MM.1S (cell line): ENCODE measurements at regions not wholly inside any gene's neighbourhood (a gene's known extent, or its start where the extent isn't known, plus 50 kb on each side); places are given as distances from the start of the nearest gene placed in this dataset.

Experiments used
- EZH2 ChIP-seq: fragments of 300-600 bp; sonication (generic); optimal IDR thresholded peaks from 2 replicates; pipeline ENCODE3; 2017; ENCODE audit warnings: low read depth, mild to moderate bottlenecking, antibody characterized with exemption, low read length, mixed read lengths
- TF ChIP-seq, protein P1 (sequence below): fragments of 300-600 bp; sonication (generic); IDR thresholded peaks from 2 replicates; pipeline ENCODE4 v1.5.1; 2016; ENCODE audit warnings: antibody characterized with exemption, low read length, mixed read lengths

GRCh38 chr2:5183031-5183430 is 509.2 kb upstream of the SOX11 start:
- no peak for TF ChIP-seq EZH2
- TF ChIP-seq, protein P1, sequence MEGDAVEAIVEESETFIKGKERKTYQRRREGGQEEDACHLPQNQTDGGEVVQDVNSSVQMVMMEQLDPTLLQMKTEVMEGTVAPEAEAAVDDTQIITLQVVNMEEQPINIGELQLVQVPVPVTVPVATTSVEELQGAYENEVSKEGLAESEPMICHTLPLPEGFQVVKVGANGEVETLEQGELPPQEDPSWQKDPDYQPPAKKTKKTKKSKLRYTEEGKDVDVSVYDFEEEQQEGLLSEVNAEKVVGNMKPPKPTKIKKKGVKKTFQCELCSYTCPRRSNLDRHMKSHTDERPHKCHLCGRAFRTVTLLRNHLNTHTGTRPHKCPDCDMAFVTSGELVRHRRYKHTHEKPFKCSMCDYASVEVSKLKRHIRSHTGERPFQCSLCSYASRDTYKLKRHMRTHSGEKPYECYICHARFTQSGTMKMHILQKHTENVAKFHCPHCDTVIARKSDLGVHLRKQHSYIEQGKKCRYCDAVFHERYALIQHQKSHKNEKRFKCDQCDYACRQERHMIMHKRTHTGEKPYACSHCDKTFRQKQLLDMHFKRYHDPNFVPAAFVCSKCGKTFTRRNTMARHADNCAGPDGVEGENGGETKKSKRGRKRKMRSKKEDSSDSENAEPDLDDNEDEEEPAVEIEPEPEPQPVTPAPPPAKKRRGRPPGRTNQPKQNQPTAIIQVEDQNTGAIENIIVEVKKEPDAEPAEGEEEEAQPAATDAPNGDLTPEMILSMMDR = no peak
